ENCODE measurements at regions not wholly inside any gene's neighbourhood (a gene's known extent, or its start where the extent isn't known, plus 50 kb on each side); places are given as distances from the start of the nearest gene placed in this dataset.
"Not testable (repeated sequence)": the region's sequence is repeated elsewhere in the genome, so short reads cannot be mapped to it uniquely, and the experiment has no call there.

DNA sequence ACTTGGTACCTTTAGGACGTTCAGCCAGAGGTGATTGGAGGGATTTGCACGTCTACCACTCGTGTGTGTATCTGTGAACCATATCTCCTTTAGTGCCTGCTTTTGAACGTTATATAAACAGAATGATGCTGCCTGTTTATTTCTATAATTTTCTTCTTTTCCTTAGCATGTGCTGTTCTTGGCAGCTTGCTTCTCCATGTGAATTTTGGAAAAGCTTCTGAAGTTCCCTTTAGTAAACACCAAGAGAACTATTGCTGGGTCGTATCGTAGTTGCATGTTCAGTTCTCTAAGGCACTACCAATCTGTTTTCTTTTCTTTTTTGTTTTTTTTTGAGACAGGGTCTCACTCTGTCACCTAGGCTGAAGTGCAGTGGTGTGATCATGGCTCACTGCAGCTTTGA is 73.8 kb upstream of the FANCC start:
- H4K20me1 ChIP-seq (ENCODE audit: insufficient read depth, low read length); H3K4me2 ChIP-seq (replicated peaks; ENCODE audit: extremely low read depth, low read length, poor library complexity, severe bottlenecking); H3K4me3 Mint-ChIP-seq; H3K36me3 ChIP-seq (replicated peaks in 1 of 2; ENCODE audit: control insufficient read depth in 1 of 2, insufficient read depth in 2 of 2, low read length in 2 of 2); H3K27ac Mint-ChIP-seq; H3K27ac ChIP-seq (ENCODE audit: low read depth in 1 of 2, low read length in 2 of 2); H3K4me1 ChIP-seq (ENCODE audit: control insufficient read depth in 1 of 2, insufficient read depth in 2 of 2, low read length in 2 of 2); H3K4me1 Mint-ChIP-seq; H3K4me3 ChIP-seq (replicated peaks in 1 of 3; ENCODE audit: low read depth in 2 of 3, low read length in 3 of 3); DNase-seq; intact Hi-C loops (cut with micrococcal nuclease); H3K36me3 Mint-ChIP-seq; H3K9ac ChIP-seq (ENCODE audit: insufficient read depth, low read length, poor library complexity, severe bottlenecking); H3K79me2 ChIP-seq (ENCODE audit: insufficient read depth, low read length); H3K27me3 ChIP-seq (ENCODE audit: control insufficient read depth in 2 of 2, insufficient read depth in 2 of 2, low read length in 2 of 2); H2AFZ ChIP-seq (ENCODE audit: insufficient read depth, low read depth, low read length, poor library complexity, severe bottlenecking); H3K9me3 Mint-ChIP-seq; H3K9me3 ChIP-seq (replicated peaks in 1 of 2; ENCODE audit: control insufficient read depth in 1 of 2, insufficient read depth in 1 of 2, low read length in 2 of 2): not testable (repeated sequence)
- H3K27me3 Mint-ChIP-seq (ENCODE audit: low read depth in 3 of 3) = peaks cover 13 to 21% (median 20%) of the 10 kb centered on the region in 3 donors
- WGBS (ENCODE audit: insufficient coverage) = 83% methylated on average over 1 of the region's 6 CpGs

DNA sequence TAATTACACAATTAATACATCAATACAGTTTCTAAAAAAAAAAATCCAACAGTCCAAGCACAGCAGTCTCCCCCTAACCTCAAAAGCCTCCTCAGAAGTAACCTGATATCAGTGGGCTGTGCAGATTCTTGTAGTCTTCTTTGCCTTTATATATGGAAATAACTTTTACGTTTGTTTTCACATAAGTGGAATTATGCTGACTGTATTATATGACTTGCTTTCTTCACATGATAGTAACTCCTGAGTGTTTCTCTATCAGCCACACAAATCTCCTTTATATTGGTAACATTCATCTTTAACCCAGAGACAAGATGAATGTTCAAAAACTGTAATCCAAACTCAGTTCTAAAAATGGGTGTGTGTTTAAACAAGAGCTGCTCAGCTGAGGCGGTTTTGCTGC is 71.9 kb upstream of the FANCC start:
- no peaks in the 10 kb centered on the region for H3K36me3 ChIP-seq (replicated peaks in 1 of 2; ENCODE audit: control insufficient read depth in 1 of 2, insufficient read depth in 2 of 2, low read length in 2 of 2)
- WGBS (ENCODE audit: insufficient coverage) = 100% methylated on average over 1 of the region's 2 CpGs
- Mint-ChIP-seq H3K36me3 (no peaks in the 10 kb centered on the region), H3K27ac (peak overlapping the region in 1 of 7 donors; percentile 72), H3K27me3 (ENCODE audit: low read depth in 3 of 3) (peaks cover 17 to 26% (median 20%) of the 10 kb centered on the region in 3 donors), H3K4me1 (no peaks in the 10 kb centered on the region), H3K4me3 (no peak overlapping the region), H3K9me3 (peaks cover 0 to 5% (median 2%) of the 10 kb centered on the region in 7 donors)
- H3K27me3 ChIP-seq (ENCODE audit: control insufficient read depth in 2 of 2, insufficient read depth in 2 of 2, low read length in 2 of 2) = peaks cover 5 to 10% of the 10 kb centered on the region in 2 donors
- no peak overlapping the region for H3K4me3 ChIP-seq (replicated peaks in 1 of 3; ENCODE audit: low read depth in 2 of 3, low read length in 3 of 3)
- no peak overlapping the region for H2AFZ ChIP-seq (ENCODE audit: insufficient read depth, low read depth, low read length, poor library complexity, severe bottlenecking)
- no peak for DNase-seq
- no peaks in the 10 kb centered on the region for H4K20me1 ChIP-seq (ENCODE audit: insufficient read depth, low read length)
- TF ChIP-seq, protein P1, sequence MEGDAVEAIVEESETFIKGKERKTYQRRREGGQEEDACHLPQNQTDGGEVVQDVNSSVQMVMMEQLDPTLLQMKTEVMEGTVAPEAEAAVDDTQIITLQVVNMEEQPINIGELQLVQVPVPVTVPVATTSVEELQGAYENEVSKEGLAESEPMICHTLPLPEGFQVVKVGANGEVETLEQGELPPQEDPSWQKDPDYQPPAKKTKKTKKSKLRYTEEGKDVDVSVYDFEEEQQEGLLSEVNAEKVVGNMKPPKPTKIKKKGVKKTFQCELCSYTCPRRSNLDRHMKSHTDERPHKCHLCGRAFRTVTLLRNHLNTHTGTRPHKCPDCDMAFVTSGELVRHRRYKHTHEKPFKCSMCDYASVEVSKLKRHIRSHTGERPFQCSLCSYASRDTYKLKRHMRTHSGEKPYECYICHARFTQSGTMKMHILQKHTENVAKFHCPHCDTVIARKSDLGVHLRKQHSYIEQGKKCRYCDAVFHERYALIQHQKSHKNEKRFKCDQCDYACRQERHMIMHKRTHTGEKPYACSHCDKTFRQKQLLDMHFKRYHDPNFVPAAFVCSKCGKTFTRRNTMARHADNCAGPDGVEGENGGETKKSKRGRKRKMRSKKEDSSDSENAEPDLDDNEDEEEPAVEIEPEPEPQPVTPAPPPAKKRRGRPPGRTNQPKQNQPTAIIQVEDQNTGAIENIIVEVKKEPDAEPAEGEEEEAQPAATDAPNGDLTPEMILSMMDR (IDR thresholded peaks at IDR 0.05) = no peak
- no peaks in the 10 kb centered on the region for H3K4me1 ChIP-seq (ENCODE audit: control insufficient read depth in 1 of 2, insufficient read depth in 2 of 2, low read length in 2 of 2)
- H3K9me3 ChIP-seq (replicated peaks in 1 of 2; ENCODE audit: control insufficient read depth in 1 of 2, insufficient read depth in 1 of 2, low read length in 2 of 2) = no peaks in the 10 kb centered on the region
- intact Hi-C loops (cut with micrococcal nuclease) = no loop called here
- no peak overlapping the region for H3K4me2 ChIP-seq (replicated peaks; ENCODE audit: extremely low read depth, low read length, poor library complexity, severe bottlenecking)
- H3K79me2 ChIP-seq (ENCODE audit: insufficient read depth, low read length) = no peaks in the 10 kb centered on the region
- no peak overlapping the region for H3K9ac ChIP-seq (ENCODE audit: insufficient read depth, low read length, poor library complexity, severe bottlenecking)
- H3K27ac ChIP-seq (ENCODE audit: low read depth in 1 of 2, low read length in 2 of 2) = no peak overlapping the region

Data from CD14-positive monocyte (primary cell).